ENCODE measurements at regions not wholly inside any gene's neighbourhood (a gene's known extent, or its start where the extent isn't known, plus 50 kb on each side); places are given as distances from the start of the nearest gene placed in this dataset.
A peak's percentile ranks its signal among the peaks of the same experiment; 100 is the strongest.

GRCh38 chr6:145139140-145139850, 596.0 kb downstream of the EPM2A start:
- H3K27me3 ChIP-seq (replicated peaks in 1 of 4; ENCODE audit: control insufficient read depth in 3 of 4, extremely low read depth in 1 of 4, insufficient read depth in 3 of 4, low read length in 3 of 4): no peaks in the 10 kb centered on the region
- TF ChIP-seq ZNF274 (IDR thresholded peaks at IDR 0.05; ENCODE audit: borderline replicate concordance, extremely low read depth, low read length): no peak
- no peak for TF ChIP-seq CTBP2 (IDR thresholded peaks at IDR 0.05; ENCODE audit: borderline replicate concordance, insufficient read depth, insufficient read length, low read length)
- peak; percentile 77 for TF ChIP-seq CEBPB (IDR thresholded peaks at IDR 0.05; ENCODE audit: low read depth, low read length)
- no peak overlapping the region for H4K91ac ChIP-seq (replicated peaks; ENCODE audit: insufficient read length, low read length)
- no peak overlapping the region for H4K8ac ChIP-seq (ENCODE audit: extremely low read depth, insufficient read depth, low read length)
- no peak overlapping the region for H3K4ac ChIP-seq (replicated peaks; ENCODE audit: insufficient read length, low read depth, low read length)
- H3K14ac ChIP-seq (ENCODE audit: insufficient read length): no peak overlapping the region
- no peak overlapping the region for H2BK5ac ChIP-seq (ENCODE audit: low read depth, low read length)
- H2BK15ac ChIP-seq (ENCODE audit: low read length): no peak overlapping the region
- H2BK12ac ChIP-seq (ENCODE audit: low read depth, low read length): no peak overlapping the region
- H2AK5ac ChIP-seq (ENCODE audit: low read depth, low read length): no peak overlapping the region
- no peak overlapping the region for H3K18ac ChIP-seq (ENCODE audit: extremely low read depth, low read length)
- no peak overlapping the region for H3K9ac ChIP-seq (replicated peaks in 1 of 4; ENCODE audit: extremely low read depth in 1 of 4, low read depth in 3 of 4, low read length in 3 of 4)
- 0 out of 2 replicates have a peak overlapping the region, but pooled peaks have one; percentile 18 for H2AFZ ChIP-seq (ENCODE audit: low read length)
- FAIRE-seq (no peak), DNase-seq (ENCODE audit: low read depth in 1 of 2, low spot score in 2 of 2) (no peak)
- H4K20me1 ChIP-seq (replicated peaks in 1 of 2; ENCODE audit: control insufficient read depth in 1 of 2, insufficient read depth in 2 of 2, low read length in 2 of 2): no peaks in the 10 kb centered on the region
- WGBS, 2 experiments (ENCODE audit: extremely low coverage in 1 of 2, insufficient coverage in 1 of 2, insufficient read length in 1 of 2, insufficient replicate concordance in 2 of 2, low coverage in 1 of 2, low lambda C conversion rate in 2 of 2, missing lambda C conversion rate in 1 of 2): 74% methylated on average over 7 of the region's 7 CpGs; no CpG with 5 or more reads in 1 of the 2 experiments
- H2BK20ac ChIP-seq (ENCODE audit: low read length): no peak overlapping the region
- no peak overlapping the region for H3K4me3 ChIP-seq (ENCODE audit: extremely low read depth in 1 of 4, insufficient read depth in 2 of 4, low read depth in 3 of 4, low read length in 4 of 4)
- H2BK120ac ChIP-seq (replicated peaks; ENCODE audit: low read depth, low read length): no peak overlapping the region
- H3K56ac ChIP-seq (replicated peaks; ENCODE audit: insufficient read length, low read depth, low read length): no peak overlapping the region
- no peak overlapping the region for H3K4me2 ChIP-seq (ENCODE audit: insufficient read depth in 1 of 2, low read depth in 2 of 2, low read length in 2 of 2)
- no peak overlapping the region for H3K23ac ChIP-seq (ENCODE audit: insufficient read length)
- no peaks in the 10 kb centered on the region for H3K79me1 ChIP-seq (ENCODE audit: low read depth, low read length)
- H3K79me2 ChIP-seq (ENCODE audit: control insufficient read depth in 1 of 2, insufficient read depth in 2 of 2, low read length in 2 of 2): no peaks in the 10 kb centered on the region
- H4K5ac ChIP-seq (ENCODE audit: insufficient read length, low read depth, low read length): no peak overlapping the region
- H3K27ac ChIP-seq (ENCODE audit: low read depth, low read length): no peak overlapping the region
- no peaks in the 10 kb centered on the region for H3K9me3 ChIP-seq (ENCODE audit: insufficient read depth in 2 of 2, low read depth in 1 of 2, low read length in 1 of 2)
- H3K36me3 ChIP-seq (ENCODE audit: control insufficient read depth in 2 of 4, insufficient read depth in 4 of 4, low read length in 3 of 4): no peaks in the 10 kb centered on the region
- H3K23me2 ChIP-seq (ENCODE audit: low read depth, low read length): no peaks in the 10 kb centered on the region
- ChIA-PET POLR2A (ENCODE audit: partially characterized antibody) (no interaction called here), CTCF (ENCODE audit: partially characterized antibody) (no interaction called here)
- peaks cover 0 to 2% (median 0%) of the 10 kb centered on the region in 4 experiments; a peak in 1 of 7 replicates for H3K4me1 ChIP-seq (replicated peaks in 1 of 4; ENCODE audit: control insufficient read depth in 3 of 4, insufficient read depth in 4 of 4, low read length in 3 of 4)

All from H1 (cell line).